Limb (tissue), 2 donors: ENCODE measurements at regions not wholly inside any gene's neighbourhood (a gene's known extent, or its start where the extent isn't known, plus 50 kb on each side); places are given as distances from the start of the nearest gene placed in this dataset.
A peak's percentile ranks its signal among the peaks of the same experiment; 100 is the strongest.

Source experiments
- DNase-seq, 2 donors: peaks; one replicate each; pipeline ENCODE4 v3.0.0-alpha.2; 2016; ENCODE audit errors: extremely low spot score in 2 of 2

GRCh38 chr15:62879770-62880169 lies 162.8 kb upstream of the TPM1 start:
- no peak for DNase-seq

GRCh38 chr15:62880278-62880677 lies 162.3 kb upstream of the TPM1 start:
- DNase-seq: no peak

DNA sequence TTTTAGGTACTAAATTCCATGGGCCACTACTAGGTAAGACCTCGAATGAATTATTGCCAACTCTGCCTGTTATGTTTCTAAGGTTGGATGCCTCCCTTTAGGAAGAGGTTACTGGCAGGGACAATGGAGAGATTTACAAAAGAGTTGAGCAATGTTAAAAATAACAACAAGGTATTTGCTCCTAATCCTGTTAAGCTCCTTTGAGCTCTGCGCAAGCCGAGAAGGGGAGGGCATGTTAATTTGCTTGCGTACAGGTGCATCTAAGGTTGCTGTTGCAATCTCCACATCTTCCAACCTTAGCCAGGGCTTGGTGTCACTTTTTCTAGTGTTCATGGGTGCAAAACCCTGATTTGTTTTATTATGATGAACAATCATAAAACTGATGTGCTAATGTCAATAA lies 161.5 kb upstream of the TPM1 start:
- DNase-seq: no peak

DNA sequence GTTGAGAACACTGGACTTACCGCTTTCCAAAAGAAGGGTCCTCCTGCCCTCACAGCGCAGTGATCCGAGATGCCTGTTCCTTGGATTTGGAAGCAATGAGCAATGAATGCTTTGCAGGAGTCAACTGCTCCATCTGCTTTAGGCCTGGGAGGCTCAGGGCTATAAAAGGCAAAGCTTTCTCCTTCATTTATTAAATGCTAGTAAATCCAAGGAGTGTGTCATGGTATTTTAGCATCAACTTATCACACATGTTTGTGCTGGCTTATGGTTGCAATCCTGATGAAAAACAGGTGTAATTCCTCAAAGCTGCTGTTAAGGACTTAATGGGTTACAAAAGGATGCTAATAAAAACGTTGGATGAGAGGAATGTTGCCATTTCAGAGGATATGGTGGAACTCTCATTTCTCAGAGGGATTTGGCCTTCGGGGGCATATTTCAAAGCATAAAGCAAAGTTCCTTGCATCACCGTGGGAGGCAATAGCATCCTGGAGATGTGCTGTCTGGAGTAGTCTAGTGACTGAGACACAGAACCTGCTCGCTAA lies 158.5 kb upstream of the TPM1 start:
- peak in 1 of 2 donors; percentile 52 for DNase-seq

DNA sequence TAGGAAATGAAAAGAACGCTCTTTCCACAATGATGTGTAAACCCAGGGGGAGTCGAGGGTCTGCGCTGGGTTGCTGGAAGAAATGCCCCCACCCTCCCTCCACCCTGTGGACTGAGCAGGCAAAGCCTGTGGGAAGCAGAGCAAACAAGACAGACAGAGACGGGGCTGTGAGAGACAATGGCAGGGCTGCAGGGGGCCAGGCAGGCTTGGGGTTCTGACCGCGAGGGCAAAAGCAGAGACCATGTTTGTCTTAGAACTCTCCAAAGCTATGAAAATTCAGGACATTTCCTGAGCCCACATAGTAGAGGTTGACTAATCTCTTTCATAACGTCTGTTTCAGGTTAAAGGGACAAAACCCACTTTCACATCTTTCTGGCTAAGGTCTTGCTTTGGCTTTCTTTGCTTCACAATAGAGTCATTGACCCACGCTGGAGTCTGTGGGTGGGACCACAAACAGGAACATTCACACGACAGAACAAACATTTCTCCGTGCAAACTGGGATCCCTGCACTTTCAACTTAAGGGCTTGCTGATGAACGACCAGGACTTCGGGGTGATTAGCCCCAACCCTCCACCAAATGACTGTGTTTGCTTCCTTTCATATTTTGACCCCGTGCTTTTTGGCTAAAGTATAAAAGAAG lies 156.0 kb upstream of the TPM1 start:
- peak in 1 of 2 donors; percentile 40 for DNase-seq

DNA sequence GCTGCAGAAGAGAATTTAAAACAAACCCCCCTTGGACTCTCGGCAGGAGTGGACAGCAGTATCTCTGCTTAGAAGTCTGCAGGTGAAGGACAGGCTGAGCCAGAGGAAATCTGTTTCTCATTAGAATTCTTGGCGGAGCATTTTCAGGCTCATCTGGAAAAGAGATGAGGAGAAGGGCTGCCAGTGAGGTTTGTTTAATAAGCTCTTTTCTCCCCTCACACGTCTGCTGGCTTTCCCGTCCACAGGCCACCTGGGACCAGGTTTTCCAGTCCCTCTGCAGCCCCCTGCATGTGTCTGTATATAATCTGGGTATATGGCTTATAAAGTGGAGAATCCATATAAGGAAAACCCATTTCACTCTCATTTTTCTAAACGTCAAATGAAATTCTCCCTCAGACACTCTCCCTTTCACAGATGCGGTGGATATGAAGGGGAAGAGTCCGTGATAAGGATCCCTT lies 155.4 kb upstream of the TPM1 start:
- peak; percentile 76 for DNase-seq

DNA sequence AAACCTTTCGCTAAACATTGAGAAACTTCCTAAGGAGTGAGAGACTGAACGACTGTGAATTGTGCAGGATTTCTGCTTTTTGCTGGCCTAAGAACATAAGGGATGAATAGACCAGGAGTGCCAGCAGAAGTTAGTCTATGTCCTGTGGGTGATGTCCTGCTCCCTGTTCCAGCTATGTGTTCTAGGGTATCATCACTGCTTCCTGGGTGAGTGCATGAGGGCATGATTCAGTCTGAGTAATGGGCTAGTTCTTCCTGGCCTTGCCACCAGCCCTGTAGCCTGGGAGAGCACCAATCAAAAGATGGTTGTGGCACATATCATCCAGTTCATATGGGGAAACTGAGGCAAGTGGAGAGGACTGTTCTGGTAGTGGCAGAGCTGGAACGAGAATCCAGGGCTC lies 153.9 kb upstream of the TPM1 start:
- no peak for DNase-seq

GRCh38 chr15:62889141-62889661 lies 153.3 kb upstream of the TPM1 start:
- DNase-seq: no peak

GRCh38 chr15:62889734-62890505 lies 152.6 kb upstream of the TPM1 start:
- DNase-seq: no peak

DNA sequence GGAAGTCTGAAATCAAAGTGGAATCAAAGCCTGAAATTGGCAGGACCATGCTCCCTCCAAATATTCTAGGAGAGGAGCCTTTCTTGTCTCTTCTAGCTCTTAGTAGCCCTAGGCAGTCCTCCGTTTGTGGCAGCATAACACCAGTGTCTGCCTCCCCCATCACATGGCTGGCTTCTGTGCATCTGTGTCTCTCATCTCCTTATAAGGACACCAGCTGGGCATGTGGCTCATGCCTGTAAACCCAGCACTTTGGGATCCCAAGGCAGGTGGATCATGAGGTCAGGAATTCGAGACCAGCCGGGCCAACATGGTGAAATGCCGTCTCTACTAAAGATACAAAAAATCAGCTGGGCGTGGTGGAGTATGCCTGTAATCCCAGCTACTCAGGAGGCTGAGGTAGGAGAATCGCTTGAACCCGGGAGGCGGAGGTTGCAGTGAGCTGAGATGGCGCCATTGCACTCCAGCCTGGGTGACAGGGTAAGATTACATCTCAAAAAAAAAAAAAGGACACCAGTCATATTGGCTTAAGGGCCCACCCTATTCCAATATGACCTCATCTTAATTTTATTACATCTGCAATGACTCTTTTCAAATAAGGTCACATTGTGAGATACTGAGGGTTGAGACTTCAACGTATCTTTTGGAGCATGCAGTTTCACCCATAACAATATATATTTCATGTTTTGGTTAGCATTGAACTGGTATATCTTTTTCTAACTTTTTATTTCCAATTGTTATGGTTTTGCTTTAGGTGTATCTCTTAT lies 148.0 kb upstream of the TPM1 start:
- DNase-seq: no peak

GRCh38 chr15:62895139-62895866 lies 147.2 kb upstream of the TPM1 start:
- no peak for DNase-seq

DNA sequence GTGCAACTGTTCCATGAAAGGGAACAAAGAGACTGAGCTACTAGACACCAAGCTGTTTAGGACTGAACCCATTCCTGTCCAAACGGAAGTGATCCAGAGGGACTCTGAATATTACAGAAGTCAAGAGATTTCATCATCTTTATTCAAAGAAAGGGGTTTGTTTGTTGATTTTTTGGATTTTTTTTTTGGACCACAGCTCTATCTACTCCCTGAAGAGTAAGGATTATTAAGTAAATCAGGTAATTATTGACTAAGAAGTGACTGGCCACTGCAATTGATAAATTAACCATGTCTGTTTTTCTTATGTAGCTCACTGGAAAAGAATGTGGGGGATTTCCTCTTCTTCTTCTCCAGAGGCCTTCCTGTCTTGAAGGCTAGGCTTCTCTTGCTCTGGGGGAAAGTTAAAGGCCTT lies 146.6 kb upstream of the TPM1 start:
- DNase-seq: no peak

DNA sequence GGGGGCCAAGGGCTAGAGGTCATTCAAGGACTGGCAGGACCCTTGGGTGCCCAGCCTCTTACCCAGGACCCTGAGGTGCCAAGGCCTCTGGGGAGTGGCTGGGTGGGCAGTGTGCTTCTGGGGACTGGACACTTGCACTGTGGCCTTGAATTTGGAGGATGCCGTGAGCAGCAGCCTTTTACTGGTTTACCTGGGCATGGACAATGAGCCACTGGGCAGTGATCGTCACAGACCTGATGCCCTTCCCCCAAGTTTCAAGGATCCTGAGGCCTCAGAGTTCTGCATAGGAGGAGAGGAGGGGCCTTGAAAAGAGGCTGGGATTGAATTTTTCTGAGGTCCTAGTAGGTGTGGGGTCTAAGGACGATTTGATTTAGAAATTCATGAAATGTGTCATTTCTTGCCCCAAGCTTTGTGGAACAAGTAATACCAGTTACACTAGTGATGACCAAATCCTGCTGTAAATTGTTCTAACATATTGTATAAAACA lies 146.1 kb upstream of the TPM1 start:
- no peak for DNase-seq

DNA sequence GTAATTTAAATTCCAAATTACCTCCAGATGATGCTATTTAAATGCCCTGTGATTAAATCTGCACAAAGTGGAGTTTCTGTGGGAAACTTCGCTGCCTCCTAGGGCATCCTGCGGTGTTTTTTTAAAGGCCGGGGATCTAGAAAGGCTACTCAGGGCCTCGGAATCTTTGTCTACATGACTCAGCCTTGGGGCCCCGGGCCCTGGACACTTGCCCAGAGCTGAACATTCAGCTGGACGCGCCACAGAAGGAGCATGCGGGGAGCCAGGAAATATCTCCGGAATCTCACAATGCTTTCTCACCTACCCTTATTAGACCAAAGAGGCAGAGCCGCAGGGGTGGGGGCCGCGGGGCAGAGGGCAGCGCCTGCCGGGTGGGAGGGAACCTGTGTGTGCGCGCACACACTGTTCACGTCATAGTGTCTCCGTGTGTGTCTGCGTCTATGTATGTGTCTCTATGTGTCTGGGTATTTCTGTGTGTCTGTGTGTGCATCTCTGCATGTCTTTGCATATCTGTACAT lies 145.5 kb upstream of the TPM1 start:
- peak; percentile 76 to 85 for DNase-seq

DNA sequence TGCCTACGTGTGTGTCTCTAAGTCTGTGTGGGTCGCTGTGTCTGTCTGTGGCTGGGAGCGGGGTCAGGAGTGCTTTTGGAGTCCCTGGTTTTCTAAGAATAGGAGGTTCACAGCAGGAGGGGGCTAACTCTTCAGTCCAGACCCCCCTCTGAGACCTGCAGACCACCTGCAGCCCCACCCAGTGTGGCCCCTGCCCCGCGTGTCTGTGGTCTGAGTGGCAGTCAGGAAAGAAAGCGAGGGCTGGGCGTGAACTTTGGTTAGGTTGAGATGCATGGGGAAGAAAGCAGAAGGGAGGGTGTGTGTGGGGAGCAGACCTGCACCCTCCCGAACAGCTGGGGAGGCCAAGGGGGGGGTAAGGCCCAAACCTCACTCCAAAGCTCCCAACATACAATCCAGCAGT lies 144.9 kb upstream of the TPM1 start:
- no peak for DNase-seq

DNA sequence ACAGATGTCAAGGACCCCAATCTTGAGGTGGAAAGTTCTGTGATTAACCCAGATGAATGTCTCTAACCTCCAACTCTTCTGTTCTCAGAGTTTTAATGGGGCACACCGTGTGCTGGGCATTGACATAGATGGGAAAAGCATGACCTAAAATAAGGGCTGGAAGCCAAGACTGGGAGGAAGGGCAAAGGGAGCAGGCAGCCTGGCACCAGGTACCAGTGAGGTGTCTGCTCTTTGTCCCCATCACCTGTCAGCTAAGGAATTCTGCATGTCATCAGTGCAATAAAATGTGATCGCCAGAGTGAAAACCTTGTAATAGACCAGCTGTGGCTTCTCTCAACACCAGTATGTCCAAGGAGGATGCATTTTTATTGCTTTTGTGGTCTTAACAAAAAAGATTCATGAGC lies 143.5 kb upstream of the TPM1 start:
- DNase-seq: no peak

DNA sequence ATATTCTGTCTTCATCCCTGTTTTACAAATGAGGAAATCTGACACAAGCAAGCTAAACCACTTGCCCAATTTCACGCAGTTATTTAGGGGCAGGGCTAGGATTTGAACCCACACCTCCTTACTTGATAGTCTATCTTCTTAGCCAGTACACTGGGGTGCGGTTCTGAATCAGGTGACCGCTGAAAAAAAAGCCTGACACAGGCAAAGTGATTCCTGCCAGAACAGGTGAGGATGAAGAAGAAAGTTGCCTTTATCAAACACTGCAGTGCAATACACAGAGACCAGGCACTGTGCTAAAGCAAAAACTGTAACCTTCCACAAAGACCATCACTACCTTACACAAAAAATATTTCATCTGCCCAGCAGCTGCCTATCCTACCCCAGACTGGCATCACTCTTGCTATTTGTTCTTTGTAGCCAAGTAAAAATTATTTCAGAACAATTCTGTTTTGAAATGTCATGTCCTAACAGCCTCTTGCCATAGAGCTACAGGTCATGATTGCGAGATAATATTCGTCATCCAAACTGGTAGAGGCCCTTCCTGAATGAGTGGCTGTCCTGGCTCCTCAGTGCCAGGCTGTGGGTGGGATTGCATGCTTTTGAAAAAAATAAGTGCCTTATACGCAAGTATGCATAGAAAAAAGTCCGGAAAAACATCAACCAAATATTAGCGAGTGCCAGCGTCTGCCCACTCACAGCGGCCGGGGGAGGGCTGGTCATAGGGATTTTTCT lies 142.3 kb upstream of the TPM1 start:
- no peak for DNase-seq

DNA sequence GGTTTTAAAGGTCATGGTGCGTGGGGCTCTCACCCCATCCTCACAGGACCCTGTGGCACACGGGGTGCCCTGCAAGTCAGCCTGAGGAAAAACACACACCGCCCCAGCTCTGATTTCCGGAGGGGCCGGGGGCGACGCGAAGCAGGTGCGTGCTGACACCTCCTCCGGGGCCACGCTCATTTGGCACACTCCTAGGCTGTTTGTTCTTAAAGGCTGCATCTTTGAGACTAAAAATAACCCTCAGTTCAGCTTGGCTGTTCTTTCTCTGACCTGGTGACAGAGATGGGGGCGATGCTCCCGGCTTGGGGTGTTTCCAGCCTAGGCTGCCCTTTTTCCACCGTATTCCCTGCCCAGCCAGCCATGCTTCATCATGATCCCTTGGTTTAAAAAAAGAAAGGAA lies 141.5 kb upstream of the TPM1 start:
- DNase-seq: no peak

DNA sequence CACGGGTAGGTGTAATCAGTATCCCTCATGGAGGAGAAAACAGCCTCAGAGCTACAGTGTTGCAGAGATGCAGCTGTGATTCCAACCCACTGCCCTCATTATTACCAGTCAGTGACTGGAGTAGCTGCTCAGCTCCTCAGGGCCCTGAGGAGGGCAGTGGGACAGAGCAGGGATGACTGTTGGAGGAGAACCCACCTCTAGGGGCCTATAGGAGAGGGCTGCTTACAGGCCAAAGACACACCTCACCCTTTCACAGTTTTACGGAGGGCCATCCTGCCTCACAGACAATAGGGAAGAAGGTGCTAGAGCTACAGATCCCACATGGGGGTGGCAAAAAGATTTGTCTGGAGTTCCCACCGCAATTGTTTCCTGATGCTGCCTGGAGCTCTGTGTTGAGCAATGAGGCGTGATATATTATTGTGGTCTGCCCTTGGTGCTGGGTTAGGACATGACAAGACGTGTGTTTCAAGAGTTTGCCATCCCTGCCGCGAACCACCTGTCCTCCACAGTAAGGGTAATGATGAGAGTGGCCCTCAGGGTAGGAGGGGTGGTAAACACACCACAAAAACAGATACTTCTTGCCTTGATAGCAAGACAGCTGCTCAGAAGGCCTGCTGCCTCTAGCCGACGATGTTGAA lies 140.5 kb upstream of the TPM1 start:
- DNase-seq: no peak

- DNase-seq: no peak
Measured at GRCh38 chr15:62902821-62903220, 139.7 kb upstream of the TPM1 start.
